ENCODE measurements at regions not wholly inside any gene's neighbourhood (a gene's known extent, or its start where the extent isn't known, plus 50 kb on each side); places are given as distances from the start of the nearest gene placed in this dataset.

DNA sequence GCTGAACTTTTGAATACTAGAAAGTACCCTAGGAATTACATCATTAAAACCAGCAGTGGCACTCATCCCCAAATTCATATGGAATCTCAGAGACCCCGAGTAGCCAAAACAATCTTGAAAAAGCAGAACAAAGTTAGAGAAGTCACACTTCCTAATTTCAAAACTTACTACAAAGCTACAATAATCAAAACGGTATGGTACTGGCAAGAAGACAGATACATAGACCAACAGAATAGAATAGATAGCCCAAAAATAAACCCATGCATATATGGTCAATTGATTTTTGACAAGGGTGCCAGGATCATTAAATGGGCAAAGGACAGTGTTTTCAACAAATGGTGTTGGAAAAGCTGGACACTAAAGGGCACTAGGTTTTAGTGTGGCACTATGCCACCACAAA is 176.0 kb upstream of the NDUFV2 start:
- TF ChIP-seq CTCF (IDR thresholded peaks at IDR 0.05; ENCODE audit: poor library complexity), result no peak
- no peak for TF ChIP-seq EZH2 (IDR thresholded peaks at IDR 0.05; ENCODE audit: borderline replicate concordance)
- no peak for TF ChIP-seq EZH2phosphoT487 (IDR thresholded peaks at IDR 0.05; ENCODE audit: low read depth, severe bottlenecking, unreplicated experiment)

Measured in hepatocyte (in vitro differentiated cells).